Skeletal muscle cell (primary cell): ENCODE measurements at regions not wholly inside any gene's neighbourhood (a gene's known extent, or its start where the extent isn't known, plus 50 kb on each side); places are given as distances from the start of the nearest gene placed in this dataset.
A peak's percentile ranks its signal among the peaks of the same experiment; 100 is the strongest.

Source experiments
- DNase-seq: peaks from one replicate; pipeline ENCODE4 v3.0.0-alpha.2; 2010; ENCODE audit warnings: low read depth
- H3K4me3 ChIP-seq: 2 replicates; pipeline ENCODE4 v1.5.1; 2011; ENCODE audit warnings: low read depth, mild to moderate bottlenecking, control low read depth, low read length, moderate library complexity

DNA sequence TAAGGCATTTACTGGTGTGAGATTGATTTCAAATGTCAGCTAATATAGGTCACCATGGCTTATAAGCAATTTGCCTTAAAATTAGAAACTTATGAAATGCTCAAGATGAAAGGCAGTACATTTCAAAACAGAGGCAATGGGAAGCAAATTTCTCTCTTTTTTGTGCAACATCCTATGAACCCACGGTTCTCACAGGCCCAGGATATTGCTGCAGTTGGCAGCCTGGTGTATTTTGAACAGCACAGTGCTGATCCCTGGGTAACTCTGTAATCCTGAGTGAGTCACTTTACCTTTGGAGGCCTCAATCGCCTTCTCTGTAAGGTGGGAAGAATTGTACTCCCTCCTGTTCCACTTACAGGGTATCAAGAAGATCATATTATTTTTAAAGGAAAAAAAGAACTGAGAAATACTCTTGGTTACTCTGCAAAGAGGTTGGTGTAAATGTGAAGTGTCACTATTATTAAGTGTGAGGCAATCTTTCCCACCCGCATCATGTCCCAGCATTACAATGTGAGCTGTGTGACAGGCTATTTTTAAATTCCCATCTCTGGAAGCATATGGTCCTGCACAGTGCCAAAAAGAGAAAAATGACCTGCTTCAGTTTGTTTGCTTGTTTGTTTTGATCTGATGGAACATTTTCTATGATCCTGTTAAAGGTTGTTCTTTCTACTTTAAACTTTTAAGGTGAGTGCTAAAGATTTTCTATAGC, 190.1 kb upstream of the LPP start:
- no peak for DNase-seq
- H3K4me3 ChIP-seq, result no peak overlapping the region

DNA sequence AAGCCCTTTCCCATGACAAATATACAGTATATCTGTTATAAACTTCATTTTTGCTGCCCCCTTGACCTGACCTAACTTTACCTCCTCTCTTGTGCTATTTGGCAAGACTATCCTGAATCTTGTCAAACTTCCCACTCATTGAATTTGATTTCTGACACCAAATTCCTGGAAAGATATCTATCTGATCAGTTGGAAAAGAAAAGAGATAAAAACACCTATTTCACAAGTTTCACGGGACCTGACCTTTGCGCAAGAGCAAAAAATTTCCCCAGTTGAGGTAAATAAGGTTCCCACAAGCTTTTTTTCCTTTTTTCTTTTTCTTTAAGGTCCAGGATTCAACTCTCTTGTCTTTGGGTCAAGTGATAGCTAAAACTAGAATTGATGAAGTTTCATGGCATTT, 189.2 kb upstream of the LPP start:
- no peak overlapping the region for H3K4me3 ChIP-seq
- DNase-seq, result no peak

DNA sequence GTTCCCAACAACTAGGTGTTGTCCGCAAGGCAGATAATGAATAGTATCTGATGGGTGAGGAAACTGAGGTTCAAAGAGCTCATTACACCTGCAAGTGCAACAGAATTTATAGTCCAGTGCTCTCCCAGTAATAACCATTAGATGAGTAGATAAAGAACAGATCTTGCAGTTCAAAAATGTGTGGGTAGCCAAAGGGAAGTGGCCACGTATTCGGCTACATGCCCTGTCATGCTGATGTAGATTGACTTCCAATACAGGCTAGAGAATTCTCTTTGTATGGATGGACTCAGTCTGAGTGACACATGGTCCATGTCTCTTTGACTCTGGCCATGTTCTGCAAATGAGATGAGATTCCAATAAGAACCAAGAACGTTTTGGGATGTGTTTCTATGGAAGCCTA, 187.9 kb upstream of the LPP start:
- no peak overlapping the region for H3K4me3 ChIP-seq
- DNase-seq, result no peak

DNA sequence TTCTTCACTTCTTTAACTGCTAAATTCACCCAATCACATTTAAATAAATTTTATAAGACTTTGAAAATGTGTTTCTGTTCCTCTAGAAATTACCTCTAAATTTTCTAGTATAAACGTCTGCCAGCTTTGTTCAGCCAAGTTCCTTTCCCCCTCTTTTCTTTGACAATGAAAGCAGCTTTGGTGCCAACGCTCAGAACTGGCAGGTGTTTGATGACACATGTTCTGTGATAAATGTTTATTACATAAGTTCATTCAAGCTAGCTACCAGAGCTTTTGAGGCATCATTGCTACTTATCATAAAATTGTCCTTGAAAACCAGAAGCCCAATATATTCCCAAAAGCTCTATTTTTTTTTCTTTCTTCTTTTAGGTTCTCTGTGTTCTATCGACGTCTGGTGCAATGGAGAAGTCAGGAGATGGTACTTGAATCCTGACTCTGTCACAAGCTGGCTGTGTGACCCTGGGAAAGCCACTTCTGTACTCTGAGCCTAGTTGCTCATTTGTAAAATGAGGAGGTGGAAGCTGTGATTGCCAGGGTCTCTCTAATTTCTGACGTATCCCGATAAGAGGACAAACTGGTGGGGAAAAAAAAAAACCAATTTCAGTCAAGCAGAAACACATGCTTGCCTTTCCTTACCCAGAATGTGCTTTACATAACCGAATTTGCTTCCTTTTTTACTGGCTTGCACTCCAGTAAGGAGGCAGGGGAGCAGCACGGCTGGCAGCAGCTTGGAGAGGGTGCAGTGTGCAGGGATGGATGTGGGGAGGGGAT, 187.1 kb upstream of the LPP start:
- H3K4me3 ChIP-seq, result no peak overlapping the region
- DNase-seq, result no peak

DNA sequence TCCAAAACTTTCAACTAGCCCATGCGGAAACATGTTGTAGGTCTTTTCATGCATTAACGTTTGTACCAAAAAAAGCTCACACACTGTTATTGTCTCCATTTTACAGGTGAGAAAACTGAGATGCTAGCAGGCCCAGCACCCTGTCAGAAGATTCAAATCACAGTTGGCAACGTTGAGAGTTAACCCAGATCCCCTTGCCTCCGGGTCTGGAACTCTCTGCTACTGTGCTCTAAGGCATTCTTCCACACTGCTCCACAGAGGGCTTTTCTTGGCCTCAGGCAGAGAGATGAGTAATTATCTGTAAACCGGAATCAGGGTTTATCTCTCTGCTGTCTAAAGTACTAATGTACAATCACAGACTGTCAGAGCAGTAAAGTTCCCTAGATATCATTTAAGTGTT, 186.0 kb upstream of the LPP start:
- no peak overlapping the region for H3K4me3 ChIP-seq
- DNase-seq, result no peak

DNA sequence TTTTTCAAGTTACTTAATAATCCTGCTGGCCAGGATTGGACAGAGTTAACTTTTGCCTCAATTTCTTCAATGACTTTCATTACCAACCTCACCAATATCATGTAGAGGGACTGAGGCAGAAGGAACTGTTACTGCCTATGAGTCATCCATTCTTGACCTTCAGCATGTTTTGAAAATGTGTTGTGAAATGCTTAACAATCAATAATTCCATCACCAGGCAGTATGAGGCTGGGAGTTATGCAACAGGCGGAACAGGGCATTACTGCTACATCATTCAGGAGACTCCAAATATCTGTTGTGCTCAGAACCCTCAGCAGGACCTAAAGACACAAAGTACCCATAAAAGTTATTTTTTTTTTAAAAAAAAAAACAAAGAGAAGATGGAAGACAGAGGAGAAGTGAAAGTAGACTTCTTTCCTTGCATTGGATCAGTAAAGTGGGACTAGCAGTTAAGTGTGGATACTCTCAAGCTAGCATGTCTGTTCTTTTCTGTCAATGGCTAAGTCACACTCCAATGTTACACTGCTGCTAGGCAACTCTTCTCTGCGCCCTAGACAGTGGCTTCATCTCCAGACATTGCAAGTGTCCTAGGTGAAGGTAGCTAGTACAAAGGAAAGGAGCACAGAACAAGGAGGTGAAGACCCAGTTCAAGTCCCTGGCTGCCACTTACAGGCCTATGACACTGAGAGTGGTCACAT, 184.9 kb upstream of the LPP start:
- peak; percentile 93 for DNase-seq
- no peak overlapping the region for H3K4me3 ChIP-seq

DNA sequence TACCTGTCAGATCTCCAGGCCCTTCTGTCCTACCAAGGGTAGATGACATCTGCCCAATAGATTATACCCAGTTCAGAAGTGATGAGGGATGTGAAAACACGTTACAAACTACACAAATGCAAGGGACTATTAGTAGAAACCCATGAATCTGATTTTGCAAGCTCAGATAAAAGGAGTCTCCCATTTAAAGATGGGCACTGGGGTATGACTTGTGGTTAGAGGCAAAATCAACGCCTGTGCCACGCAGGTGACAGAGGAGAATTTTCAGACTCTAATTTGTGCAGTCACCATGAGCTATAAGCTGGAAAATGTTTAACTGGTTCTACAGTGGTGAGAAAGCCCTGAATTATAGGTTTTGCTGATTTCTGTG, 184.4 kb upstream of the LPP start:
- no peak for DNase-seq
- H3K4me3 ChIP-seq, result no peak overlapping the region

DNA sequence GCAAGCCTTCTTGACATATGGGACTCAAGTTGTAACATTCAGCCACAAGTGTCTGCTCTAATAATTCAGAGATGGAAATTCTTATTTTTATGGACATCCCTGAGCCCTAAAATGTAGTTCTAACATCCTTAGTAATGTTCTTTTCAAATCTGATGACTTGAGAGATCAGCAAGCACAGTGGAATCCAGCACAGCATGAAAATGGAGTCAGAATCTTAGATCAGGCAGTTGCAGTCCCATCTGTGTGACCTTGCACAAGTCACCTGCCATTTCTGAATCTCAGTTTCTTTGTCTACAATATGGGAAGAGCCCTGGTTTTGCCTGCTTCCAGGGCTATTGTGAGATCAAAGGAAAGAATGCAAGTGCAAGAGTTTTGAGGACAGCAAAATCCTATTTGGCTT, 183.9 kb upstream of the LPP start:
- no peak overlapping the region for H3K4me3 ChIP-seq

DNA sequence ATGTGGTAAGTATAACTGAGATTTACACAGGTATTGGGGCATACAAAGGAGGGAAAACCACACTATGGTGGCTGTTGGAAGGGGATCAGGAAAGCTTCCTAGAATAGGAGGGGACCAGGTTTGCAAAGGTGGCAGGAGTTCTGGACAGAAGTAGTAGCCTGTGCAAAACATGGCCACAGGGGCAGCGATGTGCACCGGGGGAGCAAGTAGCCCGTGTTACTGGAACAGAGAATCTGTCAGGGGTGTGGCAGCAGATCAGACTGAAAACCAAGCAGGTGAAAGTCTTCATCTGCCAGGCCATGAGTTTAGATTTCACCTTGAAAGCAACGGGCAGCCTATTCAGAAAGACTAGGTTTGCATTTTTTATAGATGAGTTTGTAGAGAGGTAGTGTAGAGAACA, 182.3 kb upstream of the LPP start:
- no peak for DNase-seq
- no peak overlapping the region for H3K4me3 ChIP-seq

More for the DNA sequence above, 183.9 kb upstream of the LPP start:
- no peak for DNase-seq

DNA sequence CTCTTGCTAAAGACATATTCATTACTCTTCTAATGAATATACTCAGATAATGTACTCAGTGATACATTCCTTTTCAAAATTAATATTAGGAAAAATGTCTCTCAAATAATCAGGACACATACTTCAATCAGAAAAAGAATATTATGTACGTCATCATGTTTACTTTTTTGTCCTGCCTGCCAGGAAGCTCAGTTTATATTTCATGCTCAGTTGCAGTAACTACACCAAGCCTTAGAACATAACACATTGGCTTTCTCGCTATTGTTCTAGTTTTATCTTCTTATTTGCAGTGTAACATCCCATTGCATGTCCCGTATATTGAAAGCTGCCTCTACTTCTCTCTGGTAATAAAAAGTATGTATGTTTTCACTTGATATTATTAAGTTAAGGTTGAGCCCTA, 181.5 kb upstream of the LPP start:
- no peak overlapping the region for H3K4me3 ChIP-seq
- DNase-seq, result no peak

DNA sequence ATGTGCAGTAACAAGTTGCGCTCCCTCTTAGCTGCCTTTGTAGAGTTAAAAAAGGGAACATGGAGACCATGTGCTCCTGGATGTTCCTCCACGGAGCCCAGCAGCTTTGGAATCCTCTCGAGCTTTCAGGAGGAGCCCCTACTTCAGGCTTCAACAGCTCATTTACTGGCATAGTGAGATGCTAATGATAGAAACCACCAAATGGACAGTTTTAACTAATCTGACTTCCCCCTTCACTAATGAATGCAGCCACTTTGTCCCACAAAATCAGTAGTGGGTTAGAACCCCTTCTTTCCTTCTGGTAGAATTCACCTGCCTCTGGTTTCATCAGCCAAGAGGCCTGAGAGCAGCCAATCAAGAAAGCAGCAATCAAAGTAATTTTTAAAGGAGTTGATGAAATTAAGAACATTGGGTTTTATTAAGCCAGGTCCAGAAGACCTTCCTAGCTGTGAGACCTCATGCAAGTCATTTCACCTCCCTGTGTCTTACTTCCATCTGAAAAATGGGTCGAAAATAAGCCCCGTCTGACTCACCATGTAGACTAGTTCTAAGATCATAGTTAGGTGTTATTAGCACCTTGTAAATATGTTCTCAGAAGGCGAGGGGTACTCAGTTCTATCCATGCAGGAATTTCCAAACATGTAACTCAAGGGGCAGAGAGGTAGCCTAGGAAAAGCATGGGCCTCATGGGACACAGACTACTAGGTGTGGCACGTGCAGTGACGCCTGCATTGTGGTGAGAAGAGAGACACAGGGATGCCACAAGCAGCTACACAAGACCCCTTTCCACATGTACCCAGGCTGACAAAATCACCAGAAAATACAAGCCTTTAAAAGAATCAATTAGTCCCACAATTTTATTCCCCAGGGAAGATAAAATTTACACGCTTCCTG, 179.7 kb upstream of the LPP start:
- no peak for DNase-seq
- H3K4me3 ChIP-seq, result no peak overlapping the region

DNA sequence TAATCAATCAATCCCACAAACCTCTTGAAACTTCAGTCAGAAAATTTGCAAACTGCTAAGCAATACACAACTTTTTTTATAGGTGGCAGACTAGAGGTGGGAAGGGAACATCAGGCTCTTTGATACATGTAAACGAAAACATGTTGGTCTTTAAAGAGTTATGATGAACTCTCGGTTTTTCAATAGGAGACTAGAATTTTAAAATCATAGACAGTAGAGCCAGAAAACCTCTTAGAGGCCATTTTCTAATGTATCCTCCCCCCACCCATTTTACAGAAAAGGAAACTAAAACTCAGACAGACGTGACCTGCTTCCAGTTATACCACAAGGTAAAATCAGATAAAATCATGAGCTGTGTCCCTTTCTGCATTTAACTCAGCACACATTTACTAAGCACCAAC, 179.1 kb upstream of the LPP start:
- no peak for DNase-seq
- H3K4me3 ChIP-seq, result no peak overlapping the region

DNA sequence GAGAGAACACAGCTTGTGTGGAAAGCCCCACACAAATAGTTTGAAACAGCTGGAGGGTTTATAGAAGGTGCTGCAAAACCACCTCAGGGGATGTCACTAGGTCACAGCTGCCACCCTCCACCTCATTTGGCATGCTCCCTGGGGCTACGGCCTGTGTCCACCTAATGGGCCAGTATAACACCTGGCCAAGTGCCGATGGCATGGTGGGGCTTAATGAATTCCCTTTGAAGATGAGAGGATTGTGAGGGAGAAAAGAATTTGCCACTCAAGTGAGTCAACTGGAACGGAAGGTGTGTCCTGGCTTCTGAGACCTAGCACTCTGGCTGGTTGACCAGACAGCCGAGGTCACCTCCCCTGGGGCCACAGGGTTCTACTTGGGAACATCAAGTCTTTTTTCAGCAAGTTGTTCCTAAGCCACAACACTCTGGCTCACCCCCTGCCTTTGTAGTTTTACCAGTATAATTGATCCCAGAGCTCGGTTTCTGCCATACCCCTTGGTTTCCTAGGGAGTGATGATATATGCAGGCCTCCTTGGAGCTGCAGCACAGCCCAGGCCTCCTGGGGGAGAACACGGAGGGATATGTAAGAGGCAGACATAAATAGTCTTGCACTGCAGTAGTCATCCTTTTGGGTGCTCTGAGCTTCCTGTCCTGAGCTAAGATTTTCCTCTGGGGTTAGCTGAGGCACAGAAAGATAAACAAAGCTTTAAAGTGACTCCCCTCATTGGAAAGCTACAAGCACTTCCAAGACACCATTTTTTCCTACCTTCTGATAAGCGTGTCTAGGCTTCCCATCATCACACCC, 178.2 kb upstream of the LPP start:
- DNase-seq, result peak; percentile 76
- H3K4me3 ChIP-seq, result no peak overlapping the region

DNA sequence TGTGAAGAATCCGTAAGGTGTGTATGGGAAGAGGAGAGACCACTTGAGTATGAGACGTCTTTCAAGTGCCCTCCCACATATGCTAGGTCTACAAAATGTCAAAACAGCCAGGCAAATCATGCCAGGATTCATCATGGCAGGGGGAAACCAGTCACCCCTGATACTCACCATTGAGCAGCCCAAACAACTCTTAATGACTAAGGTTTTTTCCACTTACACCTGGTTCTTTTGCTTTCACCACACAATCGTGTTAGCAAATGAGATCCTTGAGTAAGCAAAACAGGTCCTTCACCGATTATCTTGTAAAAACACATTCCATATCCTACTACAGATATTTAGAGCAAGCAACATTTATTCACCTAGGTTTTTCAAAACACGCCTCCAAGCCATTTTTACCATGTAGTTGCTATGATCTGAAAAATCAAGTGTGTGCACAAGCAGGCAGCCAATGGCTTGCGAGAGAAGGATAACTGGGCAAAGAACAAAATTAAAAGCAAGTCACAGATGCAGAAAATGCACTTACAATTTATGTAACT, 177.5 kb upstream of the LPP start:
- DNase-seq, result no peak
- no peak overlapping the region for H3K4me3 ChIP-seq

DNA sequence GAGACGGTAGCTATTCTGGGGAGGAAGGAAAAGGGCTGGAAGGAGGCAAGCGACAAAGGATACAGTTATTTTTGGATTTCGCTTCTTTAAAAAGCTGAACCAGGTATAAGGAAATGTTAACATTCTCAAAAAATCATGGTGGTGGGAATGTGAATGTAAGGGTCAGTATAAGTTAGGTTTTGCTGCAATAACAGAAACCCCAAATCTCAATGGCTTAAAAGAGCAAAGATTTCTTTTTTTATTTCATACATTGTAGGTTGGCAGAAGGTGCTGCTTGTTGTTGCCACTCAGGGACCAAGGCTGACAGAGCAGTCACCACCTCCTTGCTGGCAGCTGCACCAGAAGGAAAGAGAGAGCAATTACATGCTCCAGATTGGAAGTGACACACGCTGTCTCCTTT, 176.3 kb upstream of the LPP start:
- no peak for DNase-seq
- no peak overlapping the region for H3K4me3 ChIP-seq

DNA sequence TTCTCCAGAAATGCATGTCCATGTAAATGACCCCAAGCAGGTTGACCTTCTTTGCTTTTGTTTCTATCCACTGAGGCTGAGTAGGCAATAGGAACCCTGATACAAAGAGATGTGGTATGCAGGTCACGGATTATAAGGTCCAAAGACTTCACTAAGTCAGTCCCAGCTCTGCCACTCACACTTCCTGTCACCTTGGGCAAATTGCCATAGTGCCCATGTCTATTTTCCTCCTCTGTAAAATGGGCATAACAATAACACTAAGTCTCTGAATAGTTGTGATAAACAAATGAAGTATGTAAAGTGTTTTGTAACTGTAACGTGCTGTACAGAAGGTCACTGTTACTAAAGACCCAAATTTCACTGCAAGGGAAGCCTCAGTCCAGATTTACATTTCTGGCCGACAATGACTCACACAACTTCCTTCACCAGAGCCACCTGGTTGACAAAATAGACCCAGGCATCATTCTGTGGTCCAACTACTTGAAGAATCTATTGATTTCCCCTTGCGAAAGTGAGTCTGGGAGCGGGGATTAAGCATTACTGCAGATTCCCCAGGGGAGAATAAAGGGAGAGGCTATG, 175.4 kb upstream of the LPP start:
- DNase-seq, result no peak
- H3K4me3 ChIP-seq, result no peak overlapping the region

DNA sequence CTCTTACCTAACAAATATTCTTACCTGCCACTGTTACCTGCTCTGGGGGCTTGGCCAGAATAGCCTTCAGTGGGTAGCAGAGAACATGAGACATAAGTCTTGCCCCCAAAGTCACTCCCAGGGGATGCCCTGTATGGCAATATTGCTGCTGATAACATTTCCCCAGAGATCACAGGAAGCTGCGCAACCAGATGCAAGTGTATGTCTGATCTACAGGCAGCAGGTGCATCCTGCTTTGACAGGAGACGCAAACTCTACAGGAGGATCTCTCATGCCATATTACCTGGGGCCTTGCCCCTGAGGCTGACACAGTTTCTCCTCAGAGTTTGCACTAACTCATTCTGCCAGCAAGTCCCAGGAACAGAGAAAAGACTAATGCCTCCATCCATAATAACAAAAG, 174.4 kb upstream of the LPP start:
- DNase-seq, result no peak
- H3K4me3 ChIP-seq, result no peak overlapping the region

DNA sequence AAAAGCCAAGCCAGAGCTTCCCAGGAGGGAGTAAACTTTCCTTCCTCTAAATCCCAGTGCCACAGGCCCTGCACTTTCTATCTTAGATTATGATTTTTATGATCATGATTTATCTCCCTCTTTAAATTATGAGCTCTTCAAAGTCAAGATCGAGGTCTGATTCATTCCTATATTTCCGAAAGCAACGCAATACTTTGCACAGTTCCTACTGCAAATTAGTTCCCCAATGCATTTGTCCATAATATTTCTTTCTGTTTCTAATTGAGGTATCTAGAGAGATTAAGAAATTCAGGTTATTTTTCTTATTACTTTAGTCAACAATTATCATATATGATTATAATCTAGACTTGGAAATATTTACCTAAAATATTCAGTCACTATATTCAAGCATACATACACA, 173.1 kb upstream of the LPP start:
- no peak for DNase-seq

More for the DNA sequence above, 173.1 kb upstream of the LPP start:
- H3K4me3 ChIP-seq, result no peak overlapping the region
